ENCODE measurements at regions not wholly inside any gene's neighbourhood (a gene's known extent, or its start where the extent isn't known, plus 50 kb on each side); places are given as distances from the start of the nearest gene placed in this dataset.

GRCh38 chr5:98504505-98504904 is 269.0 kb upstream of the RGMB start:
- Mint-ChIP-seq H3K9me3 (no peaks in the 10 kb centered on the region), H3K4me1 (ENCODE audit: low read depth) (no peaks in the 10 kb centered on the region), H3K27ac (no peak overlapping the region), H3K36me3 (ENCODE audit: low read depth) (no peaks in the 10 kb centered on the region), H3K4me3 (no peak overlapping the region), H3K27me3 (peaks cover 15% of the 10 kb centered on the region)
- TF ChIP-seq, protein P1, sequence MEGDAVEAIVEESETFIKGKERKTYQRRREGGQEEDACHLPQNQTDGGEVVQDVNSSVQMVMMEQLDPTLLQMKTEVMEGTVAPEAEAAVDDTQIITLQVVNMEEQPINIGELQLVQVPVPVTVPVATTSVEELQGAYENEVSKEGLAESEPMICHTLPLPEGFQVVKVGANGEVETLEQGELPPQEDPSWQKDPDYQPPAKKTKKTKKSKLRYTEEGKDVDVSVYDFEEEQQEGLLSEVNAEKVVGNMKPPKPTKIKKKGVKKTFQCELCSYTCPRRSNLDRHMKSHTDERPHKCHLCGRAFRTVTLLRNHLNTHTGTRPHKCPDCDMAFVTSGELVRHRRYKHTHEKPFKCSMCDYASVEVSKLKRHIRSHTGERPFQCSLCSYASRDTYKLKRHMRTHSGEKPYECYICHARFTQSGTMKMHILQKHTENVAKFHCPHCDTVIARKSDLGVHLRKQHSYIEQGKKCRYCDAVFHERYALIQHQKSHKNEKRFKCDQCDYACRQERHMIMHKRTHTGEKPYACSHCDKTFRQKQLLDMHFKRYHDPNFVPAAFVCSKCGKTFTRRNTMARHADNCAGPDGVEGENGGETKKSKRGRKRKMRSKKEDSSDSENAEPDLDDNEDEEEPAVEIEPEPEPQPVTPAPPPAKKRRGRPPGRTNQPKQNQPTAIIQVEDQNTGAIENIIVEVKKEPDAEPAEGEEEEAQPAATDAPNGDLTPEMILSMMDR (IDR thresholded peaks at IDR 0.05), result no peak
- DNase-seq (no peak), ATAC-seq (ENCODE audit: poor library complexity) (no peak)
- ChIA-PET POLR2A (no interaction called here), CTCF (no interaction called here)
- Histone ChIP-seq H3K4me3 (ENCODE audit: low read length) (no peak overlapping the region), H3K9me3 (ENCODE audit: control insufficient read depth in 1 of 2, insufficient read depth in 1 of 2, low read length in 2 of 2) (no peaks in the 10 kb centered on the region), H3K4me1 (ENCODE audit: insufficient read depth, low read length) (no peaks in the 10 kb centered on the region), H3K27ac (ENCODE audit: low read depth in 1 of 2, low read length in 2 of 2) (no peak overlapping the region), H3K36me3 (ENCODE audit: insufficient read depth, low read length) (no peaks in the 10 kb centered on the region), H3K27me3 (ENCODE audit: control insufficient read depth in 1 of 2, insufficient read depth in 2 of 2, low read length in 2 of 2) (no peaks in the 10 kb centered on the region)
- intact Hi-C loops (cut with DNase I, micrococcal nuclease), result no loop called here

DNA sequence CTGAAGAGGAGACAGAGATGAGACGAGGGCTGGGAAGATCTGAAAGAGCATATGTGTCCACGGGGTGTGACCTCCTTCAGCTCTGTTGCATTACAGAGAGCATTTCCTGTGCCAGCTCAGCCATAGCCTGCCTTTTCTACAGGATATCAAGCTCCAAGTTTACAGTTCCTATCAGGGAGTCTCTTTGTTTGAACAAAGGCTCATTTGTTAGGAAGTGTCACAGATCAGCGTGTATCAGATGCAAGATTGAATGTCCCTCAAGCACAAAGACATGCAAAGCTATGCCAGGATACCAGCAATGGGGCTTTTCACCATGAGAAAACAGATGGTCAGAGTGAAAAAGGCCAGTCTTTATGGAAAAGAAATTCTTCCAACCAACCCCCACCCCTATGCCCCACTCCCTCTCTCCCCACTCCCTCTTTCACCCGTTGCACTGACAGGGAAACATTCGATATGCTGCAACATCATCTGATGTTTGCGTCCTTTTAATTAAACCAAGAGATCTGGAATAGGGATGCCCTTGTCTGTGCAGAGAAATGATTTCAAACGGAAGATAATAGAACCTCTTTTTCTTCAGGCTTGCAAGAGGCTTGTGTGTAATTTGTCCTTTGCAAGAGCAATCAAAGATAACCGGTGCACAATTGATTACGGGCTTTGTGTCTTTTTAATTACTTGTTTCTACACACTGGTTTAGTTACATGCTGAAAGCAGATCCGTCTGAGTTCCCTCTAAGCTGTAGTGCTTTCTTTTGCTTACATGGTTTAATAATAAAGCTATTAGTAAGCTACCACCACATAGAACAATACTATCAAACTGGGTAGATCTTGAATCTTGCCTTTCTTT is 263.1 kb upstream of the RGMB start:
- Histone ChIP-seq H3K9me3 (ENCODE audit: control insufficient read depth in 1 of 2, insufficient read depth in 1 of 2, low read length in 2 of 2) (no peaks in the 10 kb centered on the region), H3K36me3 (ENCODE audit: insufficient read depth, low read length) (no peaks in the 10 kb centered on the region), H3K4me3 (ENCODE audit: low read length) (no peak overlapping the region), H3K27ac (ENCODE audit: low read depth in 1 of 2, low read length in 2 of 2) (no peak overlapping the region), H3K4me1 (ENCODE audit: insufficient read depth, low read length) (no peaks in the 10 kb centered on the region), H3K27me3 (ENCODE audit: control insufficient read depth in 1 of 2, insufficient read depth in 2 of 2, low read length in 2 of 2) (no peaks in the 10 kb centered on the region)
- no peak overlapping the region for H3K4me3 Mint-ChIP-seq
- peaks cover 10% of the 10 kb centered on the region for H3K27me3 Mint-ChIP-seq
- H3K9me3 Mint-ChIP-seq, result no peaks in the 10 kb centered on the region
- ChIA-PET CTCF (interaction anchor here (1.6 kb wide), 1 partner anchor 11 kb away, joined by 3 read pairs; no protein-coding TSS in a partner anchor), POLR2A (no interaction called here)
- TF ChIP-seq, protein P1 (IDR thresholded peaks at IDR 0.05), result no peak
- intact Hi-C loops (cut with DNase I, micrococcal nuclease), result no loop called here
- ATAC-seq (ENCODE audit: poor library complexity) (no peak), DNase-seq (no peak)
- no peaks in the 10 kb centered on the region for H3K36me3 Mint-ChIP-seq (ENCODE audit: low read depth)
- no peaks in the 10 kb centered on the region for H3K4me1 Mint-ChIP-seq (ENCODE audit: low read depth)
- H3K27ac Mint-ChIP-seq, result no peak overlapping the region

DNA sequence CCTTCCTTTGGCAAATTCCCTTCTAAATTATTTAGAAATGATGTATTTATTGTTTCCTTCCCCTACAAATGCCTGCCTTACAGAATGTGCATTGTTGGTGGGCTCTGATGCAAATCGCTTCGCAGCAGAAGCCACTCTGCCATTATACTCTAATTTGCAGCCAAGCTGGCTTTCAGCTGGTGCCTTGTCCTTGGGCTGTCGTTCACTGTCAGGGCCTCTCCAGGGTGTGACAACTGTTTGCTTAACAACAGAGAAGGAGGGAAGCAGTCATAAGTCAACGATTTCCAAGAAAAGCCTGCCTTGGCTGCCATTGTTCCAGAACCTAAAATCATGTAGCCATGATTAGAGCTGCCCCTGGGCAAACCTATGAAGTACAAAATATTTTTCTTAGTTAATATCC is 260.1 kb upstream of the RGMB start:
- Histone ChIP-seq H3K27me3 (ENCODE audit: control insufficient read depth in 1 of 2, insufficient read depth in 2 of 2, low read length in 2 of 2) (no peaks in the 10 kb centered on the region), H3K4me3 (ENCODE audit: low read length) (no peak overlapping the region), H3K27ac (ENCODE audit: low read depth in 1 of 2, low read length in 2 of 2) (no peak overlapping the region), H3K4me1 (ENCODE audit: insufficient read depth, low read length) (no peaks in the 10 kb centered on the region), H3K9me3 (ENCODE audit: control insufficient read depth in 1 of 2, insufficient read depth in 1 of 2, low read length in 2 of 2) (no peaks in the 10 kb centered on the region), H3K36me3 (ENCODE audit: insufficient read depth, low read length) (no peaks in the 10 kb centered on the region)
- ChIA-PET CTCF (no interaction called here), POLR2A (no interaction called here)
- TF ChIP-seq, protein P1 (IDR thresholded peaks at IDR 0.05), result no peak
- Mint-ChIP-seq H3K27ac (no peak overlapping the region), H3K36me3 (ENCODE audit: low read depth) (no peaks in the 10 kb centered on the region), H3K4me1 (ENCODE audit: low read depth) (no peaks in the 10 kb centered on the region), H3K9me3 (no peaks in the 10 kb centered on the region), H3K27me3 (no peaks in the 10 kb centered on the region), H3K4me3 (no peak overlapping the region)
- intact Hi-C loops (cut with DNase I, micrococcal nuclease), result no loop called here
- no peak for DNase-seq
- ATAC-seq (ENCODE audit: poor library complexity), result no peak
